ENCODE measurements at regions not wholly inside any gene's neighbourhood (a gene's known extent, or its start where the extent isn't known, plus 50 kb on each side); places are given as distances from the start of the nearest gene placed in this dataset.

DNA sequence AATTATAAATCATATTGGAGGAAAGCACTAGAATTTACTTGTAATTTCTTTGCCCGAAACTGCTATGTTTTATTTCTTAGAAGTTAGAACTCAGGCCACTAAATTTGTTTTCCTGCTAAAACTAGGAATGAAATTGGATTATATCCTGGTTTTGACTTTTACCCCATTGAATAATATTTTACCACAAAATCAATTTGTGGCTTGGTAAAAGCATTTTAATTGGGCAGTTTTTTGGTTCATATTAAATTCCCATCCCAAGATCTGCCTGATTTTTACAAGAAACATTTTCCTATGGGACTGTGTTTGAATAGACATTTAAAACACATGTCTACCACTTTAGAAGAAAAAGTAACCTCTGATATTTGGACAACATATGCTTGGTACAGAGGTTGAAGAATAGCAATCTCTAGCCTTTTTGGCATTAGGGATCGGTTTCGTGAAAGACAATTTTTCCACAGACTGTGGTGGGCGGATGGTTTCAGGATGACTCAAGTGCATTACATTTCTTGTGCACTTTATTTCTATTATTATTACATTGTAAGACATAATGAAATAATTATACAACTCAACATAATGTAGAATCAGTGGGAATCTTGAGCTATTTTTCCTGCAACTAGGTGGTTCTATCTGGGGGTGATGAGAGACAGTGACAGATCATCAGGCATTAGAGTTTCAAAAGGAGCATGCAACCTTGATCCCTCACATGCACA, 565.6 kb downstream of the PRR16 start:
- no peaks in the 10 kb centered on the region for H3K36me3 ChIP-seq (ENCODE audit: control insufficient read depth, insufficient read depth, low read length)

More for the DNA sequence above, 565.6 kb downstream of the PRR16 start:
- FAIRE-seq (no peak), ATAC-seq (no peak), DNase-seq (ENCODE audit: extremely low read depth in 1 of 4, low spot score in 3 of 4) (no peak)
- H3K27me3 ChIP-seq (ENCODE audit: control insufficient read depth in 2 of 2, insufficient read depth in 2 of 2, low read length in 2 of 2), result no peaks in the 10 kb centered on the region
- H3K4me2 ChIP-seq (ENCODE audit: insufficient read depth, low read length), result no peak overlapping the region
- H3K27ac ChIP-seq (ENCODE audit: extremely low read depth, low read depth, low read length), result no peak overlapping the region
- no peaks in the 10 kb centered on the region for H4K20me1 ChIP-seq (replicated peaks; ENCODE audit: control insufficient read depth, insufficient read depth, low read length)
- no peaks in the 10 kb centered on the region for H3K9me1 ChIP-seq (ENCODE audit: control insufficient read depth, insufficient read depth, low read length)
- WGBS (ENCODE audit: insufficient coverage, low coverage, missing lambda C conversion rate), result 13% methylated on average over 4 of the region's 4 CpGs
- no peak overlapping the region for H3K9ac ChIP-seq (ENCODE audit: insufficient read depth in 1 of 2, low read depth in 2 of 2, low read length in 2 of 2)
- ChIA-PET CTCF (ENCODE audit: low intra/inter-chr PET ratio) (no interaction called here), POLR2A (no interaction called here)
- no peaks in the 10 kb centered on the region for H3K9me3 ChIP-seq (replicated peaks; ENCODE audit: control insufficient read depth, insufficient read depth, low read depth, low read length)
- H3K79me2 ChIP-seq (ENCODE audit: control insufficient read depth, insufficient read depth, low read length), result no peaks in the 10 kb centered on the region
- BruUV-seq (replicated peaks), result no TSS peak
- no peak overlapping the region for H2AFZ ChIP-seq (ENCODE audit: low read depth, low read length)
- intact Hi-C loops (cut with micrococcal nuclease), result no loop called here
- no peaks in the 10 kb centered on the region for H3K4me1 ChIP-seq (replicated peaks in 1 of 2; ENCODE audit: control insufficient read depth in 2 of 2, insufficient read depth in 2 of 2, low read length in 2 of 2)
- no peak overlapping the region for H3K4me3 ChIP-seq
- TF ChIP-seq RBM25 (IDR thresholded peaks at IDR 0.05; ENCODE audit: low read depth, low read length, severe bottlenecking) (no peak), PCBP2 (IDR thresholded peaks at IDR 0.05; ENCODE audit: low read depth, low read length, poor library complexity, severe bottlenecking) (no peak), ZKSCAN8 (CRISPR knock-in tag; IDR thresholded peaks at IDR 0.05) (no peak), RFX5 (IDR thresholded peaks at IDR 0.05; ENCODE audit: low read depth, low read length) (no peak), ZNF263 (CRISPR knock-in tag; IDR thresholded peaks at IDR 0.05; ENCODE audit: borderline replicate concordance) (no peak), BRCA1 (IDR thresholded peaks at IDR 0.05) (no peak), BRCA1 (CRISPR knock-in tag; IDR thresholded peaks at IDR 0.05) (no peak), ZNF583 (CRISPR knock-in tag; IDR thresholded peaks at IDR 0.05) (no peak), NCOR1 (IDR thresholded peaks at IDR 0.05) (no peak)
- TF ChIP-seq, protein P1, sequence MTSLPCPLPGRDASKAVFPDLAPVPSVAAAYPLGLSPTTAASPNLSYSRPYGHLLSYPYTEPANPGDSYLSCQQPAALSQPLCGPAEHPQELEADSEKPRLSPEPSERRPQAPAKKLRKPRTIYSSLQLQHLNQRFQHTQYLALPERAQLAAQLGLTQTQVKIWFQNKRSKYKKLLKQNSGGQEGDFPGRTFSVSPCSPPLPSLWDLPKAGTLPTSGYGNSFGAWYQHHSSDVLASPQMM (CRISPR knock-in tag; IDR thresholded peaks at IDR 0.05), result no peak
- TF ChIP-seq, protein P2, sequence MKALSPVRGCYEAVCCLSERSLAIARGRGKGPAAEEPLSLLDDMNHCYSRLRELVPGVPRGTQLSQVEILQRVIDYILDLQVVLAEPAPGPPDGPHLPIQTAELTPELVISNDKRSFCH (CRISPR knock-in tag; IDR thresholded peaks at IDR 0.05), result no peak
- TF ChIP-seq, protein P2 (tag; IDR thresholded peaks at IDR 0.05), result no peak
- TF ChIP-seq, protein P3, sequence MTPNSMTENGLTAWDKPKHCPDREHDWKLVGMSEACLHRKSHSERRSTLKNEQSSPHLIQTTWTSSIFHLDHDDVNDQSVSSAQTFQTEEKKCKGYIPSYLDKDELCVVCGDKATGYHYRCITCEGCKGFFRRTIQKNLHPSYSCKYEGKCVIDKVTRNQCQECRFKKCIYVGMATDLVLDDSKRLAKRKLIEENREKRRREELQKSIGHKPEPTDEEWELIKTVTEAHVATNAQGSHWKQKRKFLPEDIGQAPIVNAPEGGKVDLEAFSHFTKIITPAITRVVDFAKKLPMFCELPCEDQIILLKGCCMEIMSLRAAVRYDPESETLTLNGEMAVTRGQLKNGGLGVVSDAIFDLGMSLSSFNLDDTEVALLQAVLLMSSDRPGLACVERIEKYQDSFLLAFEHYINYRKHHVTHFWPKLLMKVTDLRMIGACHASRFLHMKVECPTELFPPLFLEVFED (CRISPR knock-in tag; conservative IDR thresholded peaks at IDR 0.05), result no peak
- TF ChIP-seq, protein P4, sequence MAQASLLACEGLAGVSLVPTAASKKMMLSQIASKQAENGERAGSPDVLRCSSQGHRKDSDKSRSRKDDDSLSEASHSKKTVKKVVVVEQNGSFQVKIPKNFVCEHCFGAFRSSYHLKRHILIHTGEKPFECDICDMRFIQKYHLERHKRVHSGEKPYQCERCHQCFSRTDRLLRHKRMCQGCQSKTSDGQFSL (CRISPR knock-in tag; IDR thresholded peaks at IDR 0.05), result no peak
- TF ChIP-seq, protein P4 (tag; IDR thresholded peaks at IDR 0.05), result no peak
- in situ Hi-C loops (cut with MboI), result no loop called here

Measured in K562 (cell line).